NT2/D1 (cell line): ENCODE measurements at regions not wholly inside any gene's neighbourhood (a gene's known extent, or its start where the extent isn't known, plus 50 kb on each side); places are given as distances from the start of the nearest gene placed in this dataset.

ENCODE experiments used
- SUZ12 ChIP-seq: IDR thresholded peaks from 2 replicates; pipeline ENCODE4 v1.6.1; 2011; ENCODE audit not compliant: insufficient read length, insufficient read depth; ENCODE audit errors: extremely low read depth
- ZNF274 ChIP-seq: IDR thresholded peaks from 2 replicates; pipeline ENCODE4 v1.6.1; 2011; ENCODE audit warnings: mild to moderate bottlenecking, low read depth, low read length

DNA sequence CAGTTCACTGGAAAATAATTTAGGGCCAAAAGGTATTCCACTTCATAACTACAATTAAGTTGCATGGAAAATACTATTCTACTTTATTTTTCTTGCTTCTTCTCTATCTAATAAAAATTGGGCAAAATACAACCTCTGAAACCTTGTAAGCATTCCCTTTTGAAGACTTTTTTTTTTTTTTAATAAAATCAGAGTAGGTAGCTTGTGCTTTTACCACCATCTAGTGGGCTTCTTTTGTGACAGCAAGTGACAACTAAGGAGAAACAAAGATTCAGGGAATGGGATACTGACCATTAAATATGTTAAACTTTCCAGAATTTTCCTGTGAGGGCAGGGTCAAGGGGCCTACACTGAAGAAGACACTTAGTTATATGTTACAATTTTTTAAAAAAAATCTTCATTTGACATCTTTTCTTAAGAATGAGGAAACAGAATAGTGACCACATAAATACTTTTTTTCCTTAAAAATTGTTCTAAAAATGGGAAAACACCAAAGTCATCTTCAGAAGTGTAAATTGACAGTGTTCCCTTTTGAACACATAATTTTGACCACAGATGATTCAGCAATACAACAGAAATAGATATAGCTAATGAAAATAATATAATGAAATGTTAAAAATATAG is 1183.2 kb upstream of the ACVR2A start:
- TF ChIP-seq ZNF274, result no peak
- no peak for TF ChIP-seq SUZ12
